GM12891 (cell line): ENCODE measurements at regions not wholly inside any gene's neighbourhood (a gene's known extent, or its start where the extent isn't known, plus 50 kb on each side); places are given as distances from the start of the nearest gene placed in this dataset.

ENCODE experiments used
- POLR2A ChIP-seq: IDR thresholded peaks from 2 replicates; pipeline ENCODE4 v1.6.1; 2011; ENCODE audit warnings: low read depth, low read length, control low read depth
- POLR2AphosphoS5 ChIP-seq: IDR thresholded peaks from 2 replicates; pipeline ENCODE4 v1.6.1; 2011; ENCODE audit warnings: low read depth, low read length, control low read depth
- POU2F2 ChIP-seq: IDR thresholded peaks from 2 replicates; pipeline ENCODE4 v1.6.1; 2011; ENCODE audit warnings: low read depth, mild to moderate bottlenecking, control low read depth, low read length, moderate library complexity
- TAF1 ChIP-seq: IDR thresholded peaks from 2 replicates; pipeline ENCODE4 v1.6.1; 2011; ENCODE audit warnings: low read depth, low read length, control low read depth

GRCh38 chr18:29071869-29072268, 894.9 kb upstream of the CDH2 start:
- TF ChIP-seq TAF1 = no peak
- TF ChIP-seq POLR2A = no peak
- TF ChIP-seq POLR2AphosphoS5 = no peak
- no peak for TF ChIP-seq POU2F2
